T-helper 1 cell treated with Interleukin-12 subunit alpha and Interleukin-12 subunit beta and Interleukin-4 antibody, amounts not matched to agents 30 μg/mL and 1 μg/mL, for 36 hours (primary cell): ENCODE measurements at regions not wholly inside any gene's neighbourhood (a gene's known extent, or its start where the extent isn't known, plus 50 kb on each side); places are given as distances from the start of the nearest gene placed in this dataset.

Experiments used
- H3K27ac Mint-ChIP-seq: one replicate; pipeline ENCODE4 v1.8.0; 2021; ENCODE audit warnings: mild to moderate bottlenecking, mixed read lengths
- H3K27me3 Mint-ChIP-seq: one replicate; pipeline ENCODE4 v1.8.0; 2021; ENCODE audit warnings: low read depth, mixed read lengths
- H3K36me3 Mint-ChIP-seq: one replicate; pipeline ENCODE4 v1.8.0; 2021; ENCODE audit warnings: low read depth, mixed read lengths
- H3K4me1 Mint-ChIP-seq: one replicate; pipeline ENCODE4 v1.8.0; 2021; ENCODE audit warnings: low read depth, mixed read lengths
- H3K4me3 Mint-ChIP-seq: one replicate; pipeline ENCODE4 v1.8.0; 2021; ENCODE audit warnings: mild to moderate bottlenecking, moderate library complexity, mixed read lengths
- H3K9me3 Mint-ChIP-seq: one replicate; pipeline ENCODE4 v1.8.0; 2021; ENCODE audit warnings: mixed read lengths

DNA sequence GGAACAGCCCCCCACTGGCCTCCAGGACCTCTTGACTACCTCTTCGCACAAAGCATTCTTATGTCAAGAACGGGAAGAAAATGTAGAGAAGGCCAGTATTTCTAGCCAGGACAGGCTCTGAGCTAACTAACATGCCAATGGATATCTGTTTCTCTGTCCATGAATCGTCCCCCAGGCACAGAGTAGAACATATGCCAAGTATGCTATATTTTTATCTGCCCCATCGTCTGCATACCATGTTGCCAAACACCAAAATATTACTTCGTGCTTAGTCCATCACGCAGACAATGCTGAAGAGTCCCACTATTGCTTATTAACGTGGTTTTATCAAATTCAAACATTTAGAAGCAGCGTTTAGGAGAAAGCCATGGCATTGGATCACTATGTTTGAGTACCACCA, 151.4 kb upstream of the CPSF6 start:
- peaks cover 29% of the 10 kb centered on the region for H3K27me3 Mint-ChIP-seq
- H3K4me3 Mint-ChIP-seq: no peak overlapping the region
- H3K27ac Mint-ChIP-seq: no peak overlapping the region
- H3K36me3 Mint-ChIP-seq: no peaks in the 10 kb centered on the region
- H3K9me3 Mint-ChIP-seq: no peaks in the 10 kb centered on the region
- H3K4me1 Mint-ChIP-seq: no peaks in the 10 kb centered on the region

DNA sequence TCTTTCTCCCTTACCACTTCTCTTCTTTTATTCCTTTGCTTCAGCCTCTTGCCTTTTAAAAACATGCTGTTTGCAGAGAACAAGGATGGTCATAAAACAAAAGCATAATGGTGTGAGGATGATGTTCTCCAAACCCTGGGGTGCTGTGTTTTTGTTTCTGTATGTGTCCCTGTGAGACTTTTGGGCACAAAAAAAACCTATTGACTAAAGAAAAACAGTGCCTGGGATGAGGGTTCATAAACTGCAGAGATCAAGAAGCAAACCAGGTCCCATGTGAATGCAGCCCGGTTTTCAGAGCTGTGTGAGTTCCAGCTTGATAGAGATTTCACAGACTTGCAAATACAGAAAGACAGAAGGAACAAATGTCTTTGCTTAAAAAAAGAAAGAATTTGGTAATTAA, 148.6 kb upstream of the CPSF6 start:
- peaks cover 31% of the 10 kb centered on the region for H3K27me3 Mint-ChIP-seq
- H3K27ac Mint-ChIP-seq: no peak overlapping the region
- H3K4me1 Mint-ChIP-seq: no peaks in the 10 kb centered on the region

DNA sequence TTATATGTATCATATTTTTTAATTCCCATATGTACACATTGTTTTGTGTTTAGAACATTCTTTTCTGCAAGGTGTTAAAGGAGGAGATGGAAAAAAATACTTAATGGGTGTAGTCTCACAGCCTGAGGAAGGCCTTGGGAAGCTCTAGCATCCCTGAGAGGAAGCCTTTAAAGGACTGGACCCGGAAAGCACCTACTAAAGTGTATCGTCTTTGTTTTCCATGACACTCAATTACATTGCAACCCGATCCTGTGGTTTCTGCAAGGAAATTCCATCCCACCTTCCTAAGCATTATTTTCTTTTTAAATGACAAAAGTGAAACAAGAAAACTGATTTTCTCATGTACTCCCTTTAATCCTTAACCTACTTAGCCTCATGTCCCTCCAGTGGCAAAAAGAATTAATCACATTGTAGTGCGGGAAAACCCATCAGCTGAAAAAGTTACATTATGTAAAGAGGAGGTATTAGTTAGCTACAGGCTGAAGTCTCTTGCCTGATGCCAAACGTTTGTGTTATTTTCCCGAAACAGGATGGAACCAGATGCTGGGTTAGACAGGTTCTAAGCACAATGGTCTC, 147.8 kb upstream of the CPSF6 start:
- Mint-ChIP-seq H3K9me3 (no peaks in the 10 kb centered on the region), H3K27me3 (peaks cover 24% of the 10 kb centered on the region), H3K4me3 (no peak overlapping the region), H3K27ac (no peak overlapping the region), H3K4me1 (no peaks in the 10 kb centered on the region), H3K36me3 (no peaks in the 10 kb centered on the region)

More for the DNA sequence above, 148.6 kb upstream of the CPSF6 start:
- Mint-ChIP-seq H3K4me3 (no peak overlapping the region), H3K36me3 (no peaks in the 10 kb centered on the region), H3K9me3 (no peaks in the 10 kb centered on the region)

DNA sequence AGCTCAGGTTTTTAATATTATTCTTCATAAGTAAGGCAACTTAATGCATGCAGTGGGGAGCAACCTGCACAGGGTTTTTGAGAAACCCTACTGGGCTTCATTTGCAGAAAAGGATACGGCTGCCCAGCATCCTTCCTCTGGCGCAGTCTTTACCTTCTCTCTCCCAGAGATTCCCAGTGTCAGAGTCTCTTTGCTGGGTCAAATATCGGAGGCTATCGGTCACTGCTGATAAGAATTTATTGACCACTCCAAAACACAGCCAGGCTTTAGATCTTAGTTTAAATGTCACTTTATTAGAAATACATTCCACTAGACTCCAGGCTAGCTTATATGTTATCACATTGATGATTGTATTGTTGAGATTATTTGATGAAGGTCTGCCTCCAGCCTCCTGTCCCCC, 147.2 kb upstream of the CPSF6 start:
- Mint-ChIP-seq H3K27ac (no peak overlapping the region), H3K27me3 (peaks cover 19% of the 10 kb centered on the region), H3K4me1 (no peaks in the 10 kb centered on the region), H3K36me3 (no peaks in the 10 kb centered on the region), H3K9me3 (no peaks in the 10 kb centered on the region), H3K4me3 (no peak overlapping the region)

DNA sequence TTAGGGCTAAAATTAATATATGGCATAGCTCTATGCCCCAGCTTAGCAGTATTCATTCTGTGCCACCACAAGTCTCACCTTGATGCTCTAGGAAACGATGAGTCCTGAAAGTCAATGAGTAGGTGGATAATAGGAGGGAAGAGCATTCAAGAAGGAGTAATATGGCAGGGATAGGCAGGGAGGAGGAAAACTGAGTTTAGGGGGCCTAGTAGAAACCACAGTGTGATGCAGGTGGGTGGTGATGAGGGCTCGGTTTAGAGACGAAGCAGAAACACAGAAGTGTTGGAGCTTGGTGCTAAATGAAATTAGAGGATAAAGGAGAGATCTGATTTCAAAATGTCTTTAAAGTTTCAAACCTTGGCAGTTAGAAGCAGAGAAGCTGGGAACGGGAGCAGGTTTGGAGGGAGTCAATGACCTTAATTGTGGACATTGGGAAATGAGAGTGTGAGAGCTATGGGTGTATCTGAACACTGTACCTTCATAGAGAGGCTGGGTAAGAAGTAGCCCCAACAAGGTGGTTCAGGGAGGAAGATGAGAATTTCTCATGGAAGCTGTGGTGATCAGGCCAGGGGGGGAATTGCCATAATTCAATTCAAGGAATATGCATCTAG, 144.7 kb upstream of the CPSF6 start:
- H3K27ac Mint-ChIP-seq: no peak overlapping the region
- H3K4me3 Mint-ChIP-seq: no peak overlapping the region
- H3K36me3 Mint-ChIP-seq: no peaks in the 10 kb centered on the region

DNA sequence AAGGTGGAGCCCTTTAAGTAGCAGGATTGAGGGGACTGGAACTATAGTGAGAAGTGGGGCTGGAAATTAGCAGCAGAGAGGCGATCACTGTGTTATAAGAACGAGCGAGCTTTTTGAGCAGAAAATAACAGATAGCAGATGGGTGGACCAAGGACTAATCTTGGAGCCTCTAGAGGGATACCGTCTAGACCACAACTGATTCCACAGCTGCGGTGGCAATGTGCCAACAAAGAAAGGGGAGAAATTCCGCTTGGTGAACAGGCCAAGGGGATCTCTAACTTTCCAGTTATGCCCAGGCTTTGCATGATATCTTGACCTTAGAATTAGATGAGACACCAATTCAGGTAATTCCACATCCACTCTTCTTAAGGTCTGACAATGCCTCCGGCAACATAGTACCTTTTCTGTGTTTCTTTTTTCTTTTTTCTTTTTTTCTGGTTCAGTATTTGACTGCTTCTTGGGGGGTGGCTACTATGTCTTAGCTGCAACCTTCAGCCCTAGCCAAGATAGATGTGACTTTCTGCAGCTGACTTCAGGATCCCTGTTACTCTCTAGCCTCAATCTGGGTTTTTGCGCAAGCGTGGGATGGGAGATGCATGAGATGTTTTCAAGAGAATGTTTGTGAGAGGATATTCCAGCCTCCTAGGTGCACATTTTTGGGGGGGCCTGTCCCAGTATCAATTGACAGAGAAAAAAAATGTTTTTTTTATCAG, 143.4 kb upstream of the CPSF6 start:
- H3K27me3 Mint-ChIP-seq: peaks cover 6% of the 10 kb centered on the region
- no peaks in the 10 kb centered on the region for H3K36me3 Mint-ChIP-seq
- H3K4me1 Mint-ChIP-seq: peaks cover 2% of the 10 kb centered on the region
- no peak overlapping the region for H3K4me3 Mint-ChIP-seq
- no peak overlapping the region for H3K27ac Mint-ChIP-seq
- H3K9me3 Mint-ChIP-seq: no peaks in the 10 kb centered on the region

More for the DNA sequence above, 144.7 kb upstream of the CPSF6 start:
- H3K9me3 Mint-ChIP-seq: no peaks in the 10 kb centered on the region
- peaks cover 2% of the 10 kb centered on the region for H3K4me1 Mint-ChIP-seq
- H3K27me3 Mint-ChIP-seq: peaks cover 15% of the 10 kb centered on the region

DNA sequence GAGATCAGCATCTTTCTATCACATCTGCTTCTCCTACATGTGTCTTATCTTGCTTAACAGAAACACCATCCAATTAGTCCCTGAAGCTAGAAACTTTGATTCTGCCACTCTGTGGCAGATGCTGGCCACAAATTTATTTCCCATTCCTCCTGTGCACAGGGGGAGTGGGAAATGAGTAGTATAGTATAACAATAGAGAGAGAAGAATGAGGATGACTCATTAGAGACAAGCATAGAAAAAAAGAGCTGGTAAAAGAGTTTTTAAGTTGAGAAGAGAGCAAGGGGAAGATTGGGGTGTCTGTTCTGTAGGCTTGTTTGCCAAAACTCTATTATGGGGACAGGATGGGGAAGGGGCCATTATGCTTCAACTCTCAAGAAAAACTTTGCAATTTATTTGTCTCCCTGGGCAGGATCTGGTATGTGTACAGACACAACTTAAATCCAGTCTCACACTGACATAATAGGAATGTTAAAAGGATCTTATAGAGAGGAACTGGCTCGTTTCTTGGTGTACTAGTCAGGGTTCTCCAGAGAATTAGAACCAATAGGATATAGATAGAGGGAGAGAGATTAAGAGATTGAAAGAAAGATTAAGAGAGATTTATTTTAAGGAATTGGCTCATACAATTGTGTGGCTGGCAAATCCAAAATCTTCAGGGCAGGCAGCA, 142.6 kb upstream of the CPSF6 start:
- H3K36me3 Mint-ChIP-seq: no peaks in the 10 kb centered on the region
- peaks cover 2% of the 10 kb centered on the region for H3K4me1 Mint-ChIP-seq
- H3K9me3 Mint-ChIP-seq: no peaks in the 10 kb centered on the region
- no peak overlapping the region for H3K27ac Mint-ChIP-seq
- H3K27me3 Mint-ChIP-seq: peaks cover 6% of the 10 kb centered on the region
- no peak overlapping the region for H3K4me3 Mint-ChIP-seq

DNA sequence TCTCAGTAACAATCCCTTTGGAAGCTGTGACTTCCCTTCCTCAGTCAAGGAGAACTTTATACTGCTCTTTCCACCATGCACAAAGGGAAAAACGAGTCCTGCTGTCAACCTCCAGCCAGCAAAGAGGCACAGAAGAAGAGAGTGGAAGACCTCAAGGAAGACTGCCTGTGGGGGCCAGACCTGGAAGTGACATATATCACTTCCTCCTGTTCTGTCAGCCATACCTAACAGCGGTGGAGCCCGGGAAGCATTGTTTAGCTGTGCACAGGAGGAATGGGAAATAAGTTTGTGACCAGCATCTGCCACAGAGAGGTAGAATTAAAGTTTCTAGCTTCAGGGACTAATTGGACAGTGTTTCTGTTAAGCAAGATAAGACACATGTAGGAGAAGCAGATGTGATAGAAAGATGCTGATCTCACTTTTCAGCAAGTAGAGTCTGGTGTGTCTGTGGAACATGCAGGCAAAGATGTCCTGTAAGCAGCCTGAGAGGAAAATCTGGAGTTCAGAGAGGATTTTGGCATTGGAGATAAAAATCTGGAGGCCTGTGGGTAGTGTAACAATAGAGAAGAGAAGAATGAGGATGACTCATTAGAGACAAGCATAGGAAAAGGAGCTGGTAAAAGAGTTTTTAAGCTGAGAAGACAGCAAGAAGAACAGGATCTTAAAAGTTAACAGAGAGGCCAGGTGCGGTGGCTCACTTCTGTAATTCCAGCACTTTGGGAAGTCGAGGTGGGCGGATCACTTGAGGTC, 141.6 kb upstream of the CPSF6 start:
- H3K27me3 Mint-ChIP-seq: peaks cover 6% of the 10 kb centered on the region
- H3K4me1 Mint-ChIP-seq: peaks cover 2% of the 10 kb centered on the region
- H3K27ac Mint-ChIP-seq: no peak overlapping the region
- no peaks in the 10 kb centered on the region for H3K9me3 Mint-ChIP-seq
- H3K36me3 Mint-ChIP-seq: no peaks in the 10 kb centered on the region
- no peak overlapping the region for H3K4me3 Mint-ChIP-seq

DNA sequence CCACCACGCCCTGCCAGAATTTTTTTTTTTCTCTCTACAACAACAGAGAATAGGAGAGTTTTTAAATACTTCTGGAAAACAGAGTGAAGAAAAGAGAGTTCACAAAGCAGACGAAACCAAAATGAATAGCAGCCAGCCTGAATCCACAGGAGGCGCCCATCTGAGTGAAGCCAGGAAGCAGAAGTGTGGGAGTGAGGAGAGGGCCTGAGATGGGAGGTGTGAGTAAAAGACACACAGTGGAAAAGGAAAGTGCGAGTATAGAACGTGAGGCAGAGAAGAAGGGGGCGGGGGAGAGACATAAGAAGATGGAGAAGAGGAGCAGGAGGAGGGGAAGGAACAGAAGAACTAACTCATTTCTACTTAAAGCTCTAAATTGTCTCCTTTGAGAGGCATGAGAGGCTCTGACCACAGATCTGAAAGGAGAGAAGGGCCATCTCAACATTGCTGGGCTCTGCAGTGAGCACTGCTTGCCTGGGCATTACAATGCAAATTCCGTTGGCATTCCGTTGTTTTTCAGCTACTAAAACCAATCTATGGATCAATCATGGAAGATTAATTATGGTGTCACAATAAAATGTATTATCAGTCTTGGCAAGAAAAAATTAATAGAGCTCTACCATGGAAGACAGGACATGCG, 140.1 kb upstream of the CPSF6 start:
- no peak overlapping the region for H3K4me3 Mint-ChIP-seq
- H3K9me3 Mint-ChIP-seq: no peaks in the 10 kb centered on the region
- H3K27me3 Mint-ChIP-seq: no peaks in the 10 kb centered on the region
- no peaks in the 10 kb centered on the region for H3K36me3 Mint-ChIP-seq
- H3K27ac Mint-ChIP-seq: no peak overlapping the region
- H3K4me1 Mint-ChIP-seq: peaks cover 2% of the 10 kb centered on the region

DNA sequence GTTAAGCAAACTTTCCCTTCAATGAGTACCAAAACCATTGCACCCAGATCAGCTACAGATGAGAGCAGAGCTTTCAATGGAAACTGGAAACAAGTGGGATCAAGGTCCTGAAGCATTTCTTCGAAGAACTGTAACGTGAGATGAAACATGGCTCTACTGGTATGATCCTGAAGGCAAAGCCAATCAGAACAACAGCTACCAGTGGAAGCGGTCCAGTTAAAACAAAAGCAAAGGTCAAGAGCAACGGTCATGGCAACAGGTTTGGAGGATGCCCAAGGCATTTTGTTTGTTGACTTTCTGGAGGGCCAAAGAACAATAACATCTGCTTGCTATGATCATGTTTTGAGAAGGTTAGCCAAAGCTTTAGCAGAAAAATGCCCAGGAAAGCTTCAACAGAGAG, 137.9 kb upstream of the CPSF6 start:
- Mint-ChIP-seq H3K27ac (no peak overlapping the region), H3K9me3 (no peaks in the 10 kb centered on the region), H3K36me3 (no peaks in the 10 kb centered on the region), H3K4me3 (no peak overlapping the region), H3K4me1 (peaks cover 2% of the 10 kb centered on the region), H3K27me3 (no peaks in the 10 kb centered on the region)

DNA sequence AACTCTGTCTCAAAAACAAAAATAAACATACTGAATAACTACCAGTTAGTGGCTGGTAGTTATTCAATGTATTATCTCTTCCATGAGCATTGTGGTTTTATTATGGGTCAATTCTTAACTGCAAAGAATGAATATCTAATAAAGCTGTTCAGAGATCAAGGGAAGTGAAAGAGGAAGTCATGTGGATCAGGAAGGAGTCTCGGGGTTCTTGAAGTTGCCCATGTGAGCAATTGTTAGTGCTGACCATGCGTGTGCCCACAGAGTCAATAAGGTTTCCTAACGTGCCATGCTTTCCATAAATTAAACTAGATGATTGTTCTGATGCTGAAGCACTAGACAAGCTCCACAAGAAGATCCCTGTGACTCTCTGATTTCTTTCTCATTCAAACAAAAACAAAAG, 136.5 kb upstream of the CPSF6 start:
- no peaks in the 10 kb centered on the region for H3K36me3 Mint-ChIP-seq
- peaks cover 2% of the 10 kb centered on the region for H3K4me1 Mint-ChIP-seq
- no peak overlapping the region for H3K4me3 Mint-ChIP-seq
- H3K27me3 Mint-ChIP-seq: no peaks in the 10 kb centered on the region
- H3K27ac Mint-ChIP-seq: no peak overlapping the region
- no peaks in the 10 kb centered on the region for H3K9me3 Mint-ChIP-seq

DNA sequence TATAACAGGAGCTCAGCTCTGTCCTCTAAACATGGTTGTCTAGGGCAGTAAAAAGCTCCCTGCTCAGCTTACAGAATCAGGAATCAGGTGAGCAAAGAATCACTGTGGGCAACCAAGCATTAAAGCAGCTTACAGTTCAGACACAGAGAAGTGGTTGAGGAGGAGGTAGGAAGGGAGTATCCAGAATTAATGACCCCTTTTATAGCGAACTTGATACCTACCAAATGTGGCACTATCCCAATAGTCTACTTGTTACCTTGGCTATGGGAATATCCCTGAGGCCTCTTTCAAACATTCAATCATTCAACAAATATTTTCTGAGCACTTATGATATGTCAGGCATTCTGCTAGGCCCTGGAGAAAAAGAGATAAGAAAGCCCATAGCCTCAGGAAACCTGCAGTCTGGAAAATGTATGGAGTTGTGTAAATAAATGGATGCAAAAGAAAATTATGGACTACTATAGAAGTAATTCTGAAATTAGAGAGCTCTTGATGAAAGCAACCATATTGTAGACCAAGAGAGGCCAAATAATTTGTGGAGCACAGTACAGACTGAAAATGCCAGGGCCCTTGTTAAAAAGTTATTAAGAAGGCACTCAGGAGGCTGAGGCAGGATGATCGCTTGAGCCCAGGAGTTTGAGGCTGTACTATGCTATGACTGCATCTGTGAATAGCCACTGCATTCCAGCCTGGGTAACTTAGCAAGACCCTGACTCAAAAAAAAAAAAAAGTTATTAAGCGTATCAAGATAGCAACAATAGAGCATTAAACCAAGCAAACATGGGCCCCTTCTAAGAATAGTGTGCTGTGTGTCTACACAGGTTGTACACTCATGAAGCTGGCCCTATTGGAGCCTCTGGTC, 134.0 kb upstream of the CPSF6 start:
- H3K4me3 Mint-ChIP-seq: no peak overlapping the region
- H3K27ac Mint-ChIP-seq: no peak overlapping the region
- H3K36me3 Mint-ChIP-seq: no peaks in the 10 kb centered on the region
- H3K27me3 Mint-ChIP-seq: no peaks in the 10 kb centered on the region
- H3K4me1 Mint-ChIP-seq: no peaks in the 10 kb centered on the region
- H3K9me3 Mint-ChIP-seq: no peaks in the 10 kb centered on the region

DNA sequence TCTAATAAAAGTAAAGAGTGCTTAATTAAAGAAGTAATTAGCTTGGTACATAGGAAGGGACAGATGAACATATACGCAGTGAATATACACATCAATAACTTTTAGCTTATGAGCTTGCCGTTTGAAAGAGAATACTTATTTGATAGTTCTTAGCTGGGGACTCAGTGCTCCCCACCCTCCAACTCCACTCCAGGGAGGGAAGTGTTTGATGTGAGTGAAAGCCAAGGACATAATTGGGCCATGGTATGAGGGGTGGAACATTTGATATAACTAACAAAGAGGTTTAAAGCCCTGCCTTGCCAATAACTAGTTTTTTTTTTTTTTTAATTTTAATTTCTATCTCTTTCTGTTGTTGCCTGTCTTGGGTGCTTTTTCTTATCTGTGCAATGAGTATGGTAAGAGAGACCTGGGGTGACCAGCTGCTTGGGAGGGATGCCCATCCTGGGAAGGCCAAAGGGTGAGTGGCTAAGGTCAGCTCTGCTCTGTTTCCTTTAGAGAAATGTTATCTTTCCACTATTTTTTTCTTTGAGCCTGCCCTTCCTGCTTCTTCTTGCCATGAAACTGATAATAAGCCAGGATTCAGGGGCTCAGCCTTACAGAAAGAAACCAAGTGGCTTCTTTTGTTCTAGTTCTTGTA, 132.8 kb upstream of the CPSF6 start:
- H3K9me3 Mint-ChIP-seq: no peaks in the 10 kb centered on the region
- no peaks in the 10 kb centered on the region for H3K4me1 Mint-ChIP-seq
- no peak overlapping the region for H3K4me3 Mint-ChIP-seq
- H3K27me3 Mint-ChIP-seq: no peaks in the 10 kb centered on the region
- no peaks in the 10 kb centered on the region for H3K36me3 Mint-ChIP-seq
- no peak overlapping the region for H3K27ac Mint-ChIP-seq
